ENCODE measurements at regions not wholly inside any gene's neighbourhood (a gene's known extent, or its start where the extent isn't known, plus 50 kb on each side); places are given as distances from the start of the nearest gene placed in this dataset.

DNA sequence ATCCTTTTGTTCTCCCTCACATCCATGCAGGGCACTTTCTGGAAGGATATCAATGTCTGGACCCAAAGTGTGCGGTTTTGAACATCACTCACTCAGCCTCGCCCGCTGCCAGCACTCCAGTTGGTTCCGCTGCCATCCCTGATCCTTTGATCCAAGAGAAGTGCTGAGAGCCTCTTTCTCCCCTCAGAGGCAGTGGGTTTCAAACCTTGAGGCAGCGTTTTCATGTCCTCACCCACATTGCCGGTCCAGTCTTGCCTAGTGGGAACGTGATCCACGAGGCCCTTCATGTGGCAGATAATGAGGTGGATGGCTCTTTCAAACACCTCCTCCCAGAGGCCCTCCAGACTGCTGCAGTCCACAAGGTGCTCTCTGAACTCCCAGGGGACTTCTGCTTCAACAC, 122.2 kb downstream of the ACTL8 start:
- no peak for DNase-seq

DNA sequence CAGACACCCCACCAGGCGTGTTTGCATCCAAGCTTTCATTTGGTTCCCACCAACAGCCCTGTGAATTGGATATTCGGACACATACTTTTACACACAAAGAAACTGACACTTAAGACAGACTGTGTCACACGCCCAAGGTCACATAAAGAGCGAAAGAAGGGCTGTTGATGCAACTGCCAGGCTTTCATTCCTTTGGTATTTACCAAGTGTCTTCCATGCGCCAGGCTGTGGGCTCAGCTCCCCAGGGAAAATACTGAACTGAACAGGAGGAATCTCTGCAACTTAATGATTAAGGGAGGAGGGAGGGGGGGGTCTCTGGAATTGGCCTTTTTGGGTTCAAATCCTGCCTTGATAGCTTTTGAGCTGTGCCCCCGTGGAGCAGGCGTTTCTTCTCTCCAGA, 122.8 kb downstream of the ACTL8 start:
- DNase-seq, result peak; percentile 38

DNA sequence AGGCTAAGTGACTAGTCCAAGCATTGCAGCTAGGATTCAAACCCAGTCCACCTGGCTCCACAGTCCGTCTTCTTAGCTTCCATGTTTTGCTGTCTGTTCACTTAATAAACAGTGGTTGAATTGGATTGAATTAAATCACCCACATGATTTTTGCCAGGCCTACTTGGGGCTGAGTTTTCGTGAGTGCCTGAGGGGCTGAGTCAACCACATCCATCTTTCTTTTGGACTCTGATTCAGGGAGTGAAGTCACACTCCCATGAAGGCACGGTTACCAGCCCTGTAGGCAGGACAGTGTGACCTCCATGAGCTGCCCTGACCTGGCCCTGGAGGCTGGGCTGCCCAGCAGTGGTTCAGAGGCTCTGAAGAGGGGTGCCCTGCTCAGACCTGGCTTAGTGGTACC, 123.7 kb downstream of the ACTL8 start:
- peak; percentile 83 for DNase-seq

DNA sequence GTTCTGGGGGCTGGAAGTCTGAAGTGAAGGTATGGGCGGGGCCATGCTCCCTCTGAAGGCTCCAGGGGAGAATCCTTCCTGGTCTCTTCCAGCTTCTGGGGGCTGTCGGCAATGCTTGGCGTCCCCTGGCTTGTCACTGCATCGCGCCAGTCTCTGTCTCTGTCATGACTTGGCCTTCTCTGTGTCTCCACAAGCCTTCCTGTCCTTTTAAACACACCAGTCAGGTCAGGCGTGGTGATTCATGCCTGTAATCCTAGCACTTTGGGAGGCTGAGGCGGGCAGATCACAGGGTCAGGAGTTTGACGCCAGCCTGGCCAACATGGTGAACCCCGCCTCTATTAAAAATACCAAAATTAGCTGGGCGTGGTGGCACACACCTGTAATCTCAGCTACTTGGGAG, 125.3 kb downstream of the ACTL8 start:
- DNase-seq, result no peak

DNA sequence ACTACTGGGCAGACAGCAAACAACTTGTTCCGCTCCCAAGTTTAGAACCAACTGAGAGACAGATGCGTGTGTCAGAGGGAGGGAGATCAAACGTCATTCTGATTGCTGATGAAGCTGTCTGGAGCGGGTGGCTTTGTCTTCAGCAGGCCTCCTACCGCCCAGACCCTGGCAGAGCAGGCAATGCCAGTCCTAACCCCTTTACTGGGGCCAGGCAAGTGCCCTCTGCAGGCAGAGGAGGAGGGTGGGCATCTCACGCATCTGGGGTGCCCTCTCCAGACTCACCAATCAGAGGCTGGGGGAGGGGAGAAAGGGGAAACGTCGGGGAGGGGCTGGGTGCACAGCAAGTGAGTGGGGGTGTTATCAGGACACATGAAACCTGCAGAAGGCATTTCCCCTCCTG, 126.6 kb downstream of the ACTL8 start:
- DNase-seq, result peak; percentile 13

DNA sequence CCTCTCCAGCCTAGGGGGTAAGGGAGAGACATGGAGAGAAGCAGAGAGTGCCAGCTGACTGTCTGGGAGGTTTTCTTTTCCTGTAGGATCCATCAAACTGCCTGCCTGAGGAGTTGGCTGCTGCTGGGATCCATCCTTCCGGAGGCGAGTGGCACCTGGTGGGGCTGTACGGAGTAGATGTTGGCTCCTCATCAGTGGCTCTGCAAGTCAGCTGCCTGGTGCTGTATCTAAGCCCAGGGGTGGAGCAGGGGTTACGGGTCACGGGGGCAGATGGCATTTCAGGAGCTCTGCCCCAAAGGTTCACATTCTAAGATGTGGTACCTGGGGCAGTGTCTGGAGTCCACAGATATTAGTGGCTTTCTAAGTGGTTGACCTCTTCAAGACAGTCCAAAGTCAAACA, 128.0 kb downstream of the ACTL8 start:
- DNase-seq, result no peak

DNA sequence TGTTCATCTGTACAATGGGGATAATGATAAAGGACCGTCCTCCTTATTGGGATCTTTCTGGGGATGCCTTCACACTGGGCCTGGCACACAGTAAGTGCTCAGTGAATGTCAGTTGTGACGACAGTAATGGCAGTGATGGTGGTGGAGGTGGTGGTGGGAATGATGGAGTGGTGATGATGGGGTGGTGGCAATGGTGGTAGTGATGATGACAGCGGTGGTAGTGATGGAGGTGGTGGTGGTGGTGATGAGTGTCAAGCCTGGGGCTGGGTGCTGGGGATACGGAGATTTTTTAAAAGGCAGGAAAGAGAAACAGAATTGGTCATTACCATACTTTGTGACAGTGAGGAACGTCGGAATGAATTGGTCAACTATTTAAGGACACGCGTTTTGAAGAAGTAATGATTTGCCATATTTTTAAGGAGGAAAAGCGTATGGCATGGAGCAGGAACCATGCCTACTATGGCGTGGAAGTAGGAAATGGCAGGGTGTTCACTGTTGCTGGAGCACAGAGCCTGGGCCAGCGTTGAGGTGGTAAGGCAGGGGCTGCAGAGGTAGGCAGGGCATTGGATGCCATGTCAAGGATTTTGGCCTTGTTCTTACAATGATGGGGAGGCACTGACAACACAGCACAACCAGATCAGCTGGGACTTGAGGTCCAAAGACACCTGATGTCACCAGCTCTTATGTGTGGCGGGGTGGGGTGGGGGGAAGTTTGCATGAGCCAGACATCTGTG, 128.7 kb downstream of the ACTL8 start:
- DNase-seq, result no peak

DNA sequence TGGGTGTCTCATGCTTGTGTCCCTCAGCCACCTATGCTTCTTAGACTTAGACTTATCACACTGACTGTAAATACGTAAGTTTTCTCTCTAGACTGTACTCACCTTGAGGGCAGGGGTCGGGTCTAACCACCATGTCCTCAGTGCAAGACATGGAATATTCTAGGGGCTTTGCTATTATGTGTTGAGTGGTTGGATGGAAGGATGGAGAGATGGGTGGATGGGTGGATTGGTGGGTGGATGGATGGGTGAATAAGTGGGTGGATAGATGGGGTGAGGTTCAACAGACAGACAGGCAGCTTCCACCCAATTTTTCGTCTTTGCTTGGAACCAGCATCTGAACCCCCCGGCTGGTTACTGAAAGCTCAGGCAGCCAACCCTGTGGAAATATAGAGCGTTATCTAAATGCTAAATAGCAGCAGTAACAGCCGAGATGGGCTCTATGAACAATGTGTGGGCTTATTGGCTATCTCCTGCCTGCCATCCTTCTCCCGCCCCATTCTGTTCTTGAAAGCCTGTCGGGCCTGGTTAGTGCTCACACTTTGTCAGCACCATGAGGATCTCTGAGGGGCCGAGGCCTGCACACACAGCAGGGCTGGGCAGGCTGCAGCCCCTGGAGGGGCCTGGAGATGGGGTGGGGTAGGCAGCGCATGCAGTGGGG, 130.7 kb downstream of the ACTL8 start:
- DNase-seq, result no peak

DNA sequence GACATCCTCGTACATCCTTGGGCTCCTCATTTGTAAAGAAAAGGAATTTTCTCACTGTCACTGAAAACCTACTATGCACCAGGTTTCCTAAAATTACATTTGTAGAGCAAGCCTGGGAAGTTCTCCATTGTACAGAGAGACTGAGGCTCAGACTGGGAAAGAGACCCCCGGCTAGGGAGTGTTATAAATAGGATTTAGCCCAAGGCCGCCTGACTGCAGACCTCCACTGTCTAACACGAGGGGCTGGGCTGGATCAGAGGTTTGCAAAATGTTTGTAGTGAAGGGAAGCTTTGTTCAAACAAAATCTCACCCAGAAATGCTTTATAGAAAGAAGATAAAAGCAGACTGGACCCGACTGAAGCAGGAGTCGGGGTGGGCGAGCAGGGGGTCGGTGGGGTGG, 131.3 kb downstream of the ACTL8 start:
- DNase-seq, result no peak

DNA sequence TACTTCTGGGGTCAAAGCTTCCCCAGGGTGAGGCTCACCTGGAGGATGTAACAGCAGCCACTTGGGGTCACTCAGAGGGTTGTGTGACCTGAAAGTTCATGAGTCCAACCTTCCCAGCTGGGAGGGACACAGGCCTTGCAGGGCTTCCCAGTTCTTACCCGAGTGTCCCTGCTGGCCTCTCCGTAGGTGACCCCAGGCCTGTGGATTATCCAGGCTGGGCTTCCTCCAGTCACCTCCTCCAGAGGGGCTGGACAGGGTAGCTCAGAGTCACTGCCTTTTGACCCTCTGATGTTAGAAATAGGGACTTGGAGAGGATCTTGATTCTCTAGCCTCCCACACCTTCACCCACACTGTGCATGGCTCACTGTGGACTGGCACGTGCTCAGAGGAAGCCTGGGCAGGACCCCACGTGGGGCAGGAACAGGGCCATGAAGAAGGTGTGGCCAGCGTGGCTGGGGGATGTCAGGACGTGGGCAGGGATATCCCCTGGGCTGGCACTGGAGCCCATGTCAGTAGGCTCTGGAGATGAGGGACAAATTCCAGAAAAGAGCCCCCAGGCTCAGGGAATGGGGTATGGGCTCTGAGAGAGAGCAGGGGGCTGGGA, 131.8 kb downstream of the ACTL8 start:
- no peak for DNase-seq

DNA sequence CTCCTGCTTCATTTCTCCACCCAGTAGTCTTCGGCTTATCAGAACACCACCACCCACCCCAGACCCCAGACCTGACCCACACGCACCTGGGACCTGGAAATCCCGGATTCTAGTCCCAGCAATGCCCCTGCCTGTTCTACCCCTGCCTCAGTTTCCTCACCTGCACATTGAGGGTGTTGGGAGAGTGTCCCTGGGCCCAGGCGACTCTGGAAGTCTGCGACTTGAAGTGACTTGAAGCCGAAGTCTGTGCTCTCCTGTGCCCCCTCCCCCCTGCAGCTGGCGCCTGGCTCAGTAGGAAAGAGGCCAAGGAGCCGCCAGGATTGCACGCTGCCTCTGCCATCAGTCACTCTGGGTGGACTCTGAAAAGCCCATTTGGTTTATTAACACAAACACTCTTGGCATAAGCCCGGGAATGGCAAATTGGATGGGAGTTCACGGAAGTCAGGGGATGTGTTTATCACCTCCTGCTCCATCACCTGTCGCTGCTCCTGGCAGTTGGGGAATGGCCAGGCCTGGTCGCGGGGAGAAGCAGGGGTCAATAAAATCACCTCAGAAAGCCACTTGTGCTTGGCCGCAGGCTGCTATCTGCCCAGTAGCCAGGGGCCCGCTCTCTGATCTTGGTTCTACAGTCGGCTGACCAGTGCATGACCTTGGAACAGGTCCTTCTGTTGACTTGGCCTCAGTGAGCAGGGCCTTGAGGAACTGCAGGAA, 132.7 kb downstream of the ACTL8 start:
- no peak for DNase-seq

DNA sequence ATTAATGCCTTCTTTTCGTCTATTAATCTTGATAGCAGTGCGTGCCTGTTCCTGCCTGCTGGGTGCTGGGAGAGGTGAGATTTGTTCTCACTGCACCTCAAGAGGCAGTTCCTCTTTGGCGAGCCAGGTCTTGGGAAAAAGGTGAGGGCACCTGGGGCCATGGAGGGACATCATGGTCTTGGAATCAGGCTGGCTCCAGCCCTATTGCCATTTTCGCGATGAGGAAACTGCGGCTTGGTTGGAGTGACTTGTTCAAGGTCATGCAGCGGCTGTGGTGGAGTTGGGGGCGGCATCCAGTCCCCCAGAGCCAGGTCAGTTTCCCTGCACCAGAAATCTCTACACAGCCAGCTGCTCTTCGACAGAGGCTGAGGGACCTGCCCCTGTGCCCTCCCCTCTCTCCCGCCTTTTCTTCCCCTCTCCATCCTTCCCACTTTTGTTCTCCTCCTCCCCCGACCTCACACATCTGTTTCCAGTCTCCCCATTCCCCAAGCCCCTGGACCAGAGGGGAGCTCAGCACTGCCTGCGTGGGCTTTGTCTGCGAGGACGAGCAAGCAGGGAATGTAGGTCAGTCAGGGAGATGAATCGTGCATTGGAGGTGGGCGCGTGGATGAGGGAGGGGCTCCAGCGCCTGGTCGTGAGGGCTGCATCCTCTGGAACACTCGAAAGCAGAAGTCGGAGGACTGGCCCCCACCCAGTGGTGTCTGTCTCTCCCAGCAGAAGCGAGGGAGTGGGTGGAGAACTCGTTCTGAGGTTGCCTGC, 135.1 kb downstream of the ACTL8 start:
- no peak for DNase-seq

DNA sequence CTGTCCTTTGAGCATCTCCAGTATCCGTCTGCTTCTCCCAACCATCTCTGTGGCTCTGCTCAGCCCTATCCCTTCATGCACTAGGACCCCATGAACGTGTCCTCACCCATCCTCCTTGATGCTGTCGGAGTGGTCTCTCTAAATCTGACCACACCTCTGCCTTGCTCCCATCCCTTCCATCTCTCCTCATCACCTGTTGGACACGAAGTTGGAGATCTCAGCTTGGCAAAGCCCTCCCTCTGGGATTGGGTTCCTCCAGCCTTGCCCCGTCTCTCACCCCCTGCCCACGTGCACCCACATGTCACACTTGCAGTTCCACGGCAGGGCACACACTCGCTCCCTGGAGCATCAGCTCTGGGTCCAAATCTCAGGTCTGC, 135.7 kb downstream of the ACTL8 start:
- no peak for DNase-seq

DNA sequence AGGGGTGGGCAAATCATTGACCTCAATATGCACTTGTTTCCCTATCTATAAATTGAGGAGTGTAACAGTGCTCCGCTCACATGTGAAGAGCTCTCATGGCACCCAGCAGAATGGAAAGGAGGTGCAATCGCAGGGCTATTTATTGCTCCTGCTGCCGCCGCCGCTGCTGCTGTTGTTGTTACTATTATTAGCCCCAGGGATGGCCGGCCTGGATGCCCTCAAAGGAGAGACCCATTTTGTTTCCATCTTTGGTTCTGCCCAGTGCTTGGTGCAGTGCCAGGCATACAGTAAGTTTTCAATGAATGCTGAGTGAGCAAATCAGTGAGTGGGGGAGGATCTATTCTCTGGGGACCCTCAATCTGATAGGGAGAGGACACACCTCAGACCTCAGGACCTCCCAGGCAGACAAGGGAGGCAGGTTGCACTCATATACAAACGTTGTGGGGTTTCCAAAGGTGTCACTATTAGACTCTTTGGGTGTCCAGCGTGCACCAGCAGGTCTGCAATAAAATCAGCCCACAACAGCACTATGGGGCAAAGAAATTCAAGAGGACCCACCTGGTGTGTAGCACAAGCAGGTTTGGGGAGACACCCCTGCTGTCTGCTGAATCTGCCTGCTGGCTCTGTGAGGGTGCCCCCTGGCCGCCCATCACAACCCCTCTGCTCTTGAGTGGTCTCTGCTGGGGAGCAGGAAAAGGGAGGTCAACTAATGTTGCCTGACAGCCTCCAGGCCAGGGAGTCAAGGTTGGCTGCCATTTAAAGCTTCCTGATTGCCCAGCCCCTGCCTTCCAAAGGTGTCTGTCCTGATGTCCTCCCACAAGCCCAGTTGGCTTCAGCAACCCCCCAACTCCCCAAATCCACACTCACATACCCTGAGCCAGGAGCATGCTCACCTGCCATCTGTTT, 136.3 kb downstream of the ACTL8 start:
- DNase-seq, result no peak

DNA sequence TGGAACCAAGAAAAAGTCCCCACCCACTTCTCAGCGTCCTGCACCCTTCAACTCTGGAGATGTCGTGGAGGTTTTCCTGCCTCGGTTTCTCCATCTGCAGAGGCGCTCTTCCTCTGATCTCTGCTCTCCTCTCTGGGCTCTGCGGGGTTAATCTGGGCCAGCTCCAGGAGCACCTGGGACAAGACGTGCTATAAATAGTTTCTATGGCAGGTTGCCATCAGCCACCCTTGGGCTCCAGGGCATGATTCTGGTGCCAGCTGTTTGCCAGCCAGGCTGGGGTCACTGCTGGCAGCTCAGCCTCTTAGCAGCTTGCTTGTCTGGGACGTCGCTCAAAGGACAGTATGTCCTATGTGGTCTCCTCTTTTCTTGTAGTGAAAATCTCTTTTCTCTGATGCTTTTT, 137.1 kb downstream of the ACTL8 start:
- no peak for DNase-seq

DNA sequence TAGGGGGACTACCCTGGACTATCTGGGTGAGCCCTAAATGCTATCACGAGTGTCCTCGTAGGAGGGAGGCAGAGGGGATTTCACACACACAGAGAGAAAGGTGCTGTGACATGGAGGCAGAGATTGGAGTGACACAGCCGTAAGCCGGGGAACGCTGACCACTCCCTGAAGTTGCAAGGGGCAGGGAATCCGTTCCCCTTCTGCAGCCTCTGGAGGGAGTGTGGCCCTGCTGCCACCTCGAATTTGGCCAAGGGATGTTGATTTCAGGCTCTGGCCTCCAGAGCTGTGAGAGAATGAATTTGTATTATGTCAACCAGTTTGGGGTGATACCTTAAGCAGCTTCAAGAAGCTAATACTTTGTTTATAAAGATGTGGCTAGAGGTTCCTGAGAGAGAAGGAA, 137.7 kb downstream of the ACTL8 start:
- DNase-seq, result no peak

DNA sequence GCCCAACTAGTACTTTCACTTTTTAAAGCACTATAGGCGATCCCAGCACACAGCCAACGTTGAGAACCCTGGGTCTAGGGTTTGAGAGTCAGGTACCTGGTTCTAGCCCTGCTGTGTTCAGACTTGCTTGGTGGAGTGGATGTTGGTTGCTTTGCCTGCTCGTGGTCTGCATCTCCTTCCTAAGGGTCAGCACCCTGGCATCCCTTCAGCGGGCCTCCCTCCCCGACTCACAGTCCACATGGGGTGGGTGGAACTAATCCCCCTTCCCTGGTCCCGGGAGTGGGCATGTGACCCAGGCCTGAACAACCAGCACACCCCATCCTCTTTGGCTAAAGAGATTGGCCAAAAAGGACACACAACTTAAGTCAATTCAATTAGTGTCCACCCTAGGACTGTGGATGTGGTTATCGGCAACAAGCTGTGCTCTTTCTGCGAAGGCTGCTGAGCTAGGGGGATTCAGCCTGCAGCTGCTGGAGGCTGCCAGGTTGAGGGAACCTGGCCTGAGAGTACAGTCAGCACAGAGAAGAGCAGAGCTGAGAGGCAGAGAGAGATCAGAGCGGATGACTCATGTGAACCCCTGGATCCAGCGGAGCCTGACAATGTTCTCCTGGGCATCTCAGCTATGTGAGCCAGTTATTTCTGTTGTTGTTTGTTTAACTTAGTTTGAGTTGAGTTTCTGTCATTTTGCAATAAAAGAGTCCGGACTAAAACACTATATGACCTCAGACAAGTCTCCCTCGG, 138.9 kb downstream of the ACTL8 start:
- peak; percentile 9 for DNase-seq

DNA sequence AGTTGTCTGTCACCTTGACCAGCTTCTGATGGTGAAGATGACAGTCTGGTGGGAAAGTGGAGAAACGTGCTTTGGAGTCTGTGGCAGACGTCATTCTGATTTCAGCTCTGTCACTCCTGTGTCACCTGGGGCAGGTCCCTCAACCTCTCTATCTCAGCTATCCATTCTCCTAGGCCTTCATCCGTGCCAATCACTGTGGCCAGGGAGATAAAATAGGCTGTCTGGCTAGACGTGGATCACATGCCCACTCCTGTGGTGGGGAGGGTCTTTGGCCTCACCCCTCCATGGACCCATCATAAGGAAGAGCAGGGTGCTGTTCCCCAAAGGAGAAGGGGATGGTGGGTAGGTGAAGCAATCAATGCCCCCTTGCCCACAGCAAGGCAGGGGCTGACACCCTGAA, 140.3 kb downstream of the ACTL8 start:
- DNase-seq, result no peak

DNA sequence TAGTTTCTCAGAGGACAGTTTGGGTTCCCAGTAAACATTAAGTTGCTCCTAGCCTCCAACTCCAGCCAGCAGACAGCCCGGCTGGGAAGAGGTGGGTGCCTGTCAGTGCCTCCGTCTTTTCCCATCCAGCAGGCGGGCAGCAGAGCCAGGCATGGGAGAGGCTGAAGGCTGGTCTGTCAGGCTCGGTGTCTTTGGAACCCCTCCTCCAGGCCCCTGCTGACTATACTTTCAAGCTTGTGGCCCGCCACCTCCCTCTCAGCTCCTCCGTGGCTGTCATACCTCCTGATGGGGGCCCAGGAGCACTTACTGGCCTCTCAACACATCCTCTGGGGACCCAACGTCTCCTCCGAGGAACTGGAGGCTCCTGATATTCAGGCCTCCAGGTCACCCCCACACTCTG, 140.9 kb downstream of the ACTL8 start:
- DNase-seq, result no peak

DNA sequence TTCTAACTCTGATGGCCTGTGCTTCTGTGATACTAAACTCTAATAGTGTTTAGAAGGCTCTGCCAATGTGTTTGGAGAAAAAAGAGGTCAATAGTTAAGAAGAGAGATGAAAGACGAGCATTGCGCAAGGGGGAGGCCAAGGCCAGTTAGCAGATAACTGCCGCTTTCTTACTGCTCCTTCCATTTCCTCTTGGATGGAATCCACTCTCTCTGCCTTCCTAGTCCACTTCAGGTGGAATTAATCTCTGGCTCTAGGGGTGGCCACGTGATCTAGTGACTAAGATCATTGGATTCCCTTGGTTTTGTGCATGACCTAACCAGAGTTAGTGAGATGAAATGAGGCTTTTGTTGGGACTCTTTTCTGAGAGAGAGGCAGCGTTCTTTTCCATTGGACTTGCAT, 148.3 kb downstream of the ACTL8 start:
- peak; percentile 5 for DNase-seq

DNA sequence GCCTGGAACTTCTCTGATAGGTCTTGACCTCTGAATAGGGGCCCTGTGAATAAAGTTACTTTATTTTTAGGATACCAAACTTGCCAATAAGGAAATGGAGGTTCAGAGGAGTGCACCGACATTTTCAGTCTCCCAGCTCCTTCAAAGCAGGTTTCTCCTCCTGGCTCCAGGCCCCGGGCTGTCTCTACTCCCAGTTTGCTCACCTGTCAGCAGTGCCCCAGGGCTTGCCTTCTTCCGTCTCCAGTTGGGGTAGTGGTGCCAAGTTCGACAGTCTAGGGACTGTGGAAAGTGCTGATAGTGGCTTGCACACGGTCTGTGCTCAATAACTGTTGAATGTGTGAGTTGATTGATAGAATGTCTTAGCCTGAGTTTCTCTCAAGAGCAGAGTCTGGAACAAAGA, 149.2 kb downstream of the ACTL8 start:
- no peak for DNase-seq

All from fibroblast of upper back skin (primary cell).